ENCODE measurements at regions not wholly inside any gene's neighbourhood (a gene's known extent, or its start where the extent isn't known, plus 50 kb on each side); places are given as distances from the start of the nearest gene placed in this dataset.

DNA sequence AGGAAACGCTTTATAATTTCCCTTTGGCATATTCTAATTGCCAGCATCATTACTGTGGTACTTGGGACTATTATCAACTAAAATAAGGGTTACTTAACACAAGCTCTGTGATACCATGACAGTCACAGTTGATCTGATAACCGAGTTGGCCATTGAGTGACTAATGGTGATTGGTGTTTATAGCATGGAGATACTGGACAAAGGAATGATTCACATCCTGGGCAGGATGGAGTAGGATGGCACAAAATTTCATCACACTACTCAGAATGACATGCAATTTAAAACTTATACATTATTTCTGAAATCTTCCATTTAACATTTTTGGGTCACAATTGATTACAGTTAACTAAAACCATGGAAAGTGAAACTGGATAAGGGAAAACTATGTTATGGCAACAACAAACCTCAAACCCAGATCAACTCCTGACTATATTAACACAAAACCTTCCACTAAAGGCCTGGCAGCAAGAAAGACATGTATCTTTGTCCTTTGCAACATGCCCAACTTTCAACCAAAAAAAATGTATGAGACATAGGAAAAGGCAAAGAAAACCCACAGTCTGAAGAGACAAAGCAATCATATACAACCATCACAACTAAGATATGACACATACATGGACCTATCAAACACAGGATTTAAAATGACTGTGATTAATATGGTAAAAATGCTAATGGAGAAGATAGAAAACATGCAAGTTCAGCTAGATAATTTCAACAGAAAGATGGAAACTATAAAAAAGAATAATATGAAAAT lies 208.5 kb upstream of the NRP1 start:
- DNase-seq (ENCODE audit: low spot score) = no peak

DNA sequence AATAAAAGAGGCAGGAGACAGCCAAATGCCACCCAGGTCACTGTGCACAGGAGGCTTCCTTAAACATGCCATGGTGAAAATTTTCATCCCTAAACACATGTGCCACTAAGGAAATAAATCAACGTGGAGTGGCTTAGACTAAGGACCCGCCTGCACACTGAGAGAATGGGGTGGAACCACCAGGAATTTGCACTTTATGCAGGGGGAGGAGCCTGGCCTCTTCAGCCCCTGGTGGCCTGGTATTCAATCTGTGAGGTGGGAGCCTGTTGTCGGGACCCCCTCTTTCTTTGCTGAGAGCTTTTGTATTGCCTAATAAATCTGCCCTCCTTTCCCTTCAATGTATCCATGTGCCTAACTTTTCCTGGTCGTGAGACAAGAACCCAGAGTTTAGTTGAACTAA lies 204.6 kb upstream of the NRP1 start:
- DNase-seq (ENCODE audit: low spot score) = no peak

DNA sequence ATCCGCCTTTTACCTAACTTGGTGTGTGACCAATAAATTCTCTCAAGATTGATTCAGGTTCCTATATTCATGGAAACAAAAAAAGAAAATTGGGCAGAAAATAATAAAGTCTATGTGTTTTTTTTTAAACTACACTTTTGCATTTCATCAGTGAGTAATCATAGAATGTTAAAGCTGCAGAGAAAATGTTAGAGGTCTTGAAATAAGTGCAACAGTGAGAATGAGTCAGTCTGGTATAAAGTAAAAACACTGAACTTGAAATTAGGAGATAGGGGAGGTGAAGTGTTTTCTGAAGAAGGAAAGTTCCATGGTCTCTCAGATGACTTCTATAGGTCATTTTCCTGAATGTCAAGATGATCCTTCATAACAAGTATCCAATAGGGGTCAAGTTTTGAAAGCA lies 202.6 kb upstream of the NRP1 start:
- DNase-seq (ENCODE audit: low spot score) = no peak

DNA sequence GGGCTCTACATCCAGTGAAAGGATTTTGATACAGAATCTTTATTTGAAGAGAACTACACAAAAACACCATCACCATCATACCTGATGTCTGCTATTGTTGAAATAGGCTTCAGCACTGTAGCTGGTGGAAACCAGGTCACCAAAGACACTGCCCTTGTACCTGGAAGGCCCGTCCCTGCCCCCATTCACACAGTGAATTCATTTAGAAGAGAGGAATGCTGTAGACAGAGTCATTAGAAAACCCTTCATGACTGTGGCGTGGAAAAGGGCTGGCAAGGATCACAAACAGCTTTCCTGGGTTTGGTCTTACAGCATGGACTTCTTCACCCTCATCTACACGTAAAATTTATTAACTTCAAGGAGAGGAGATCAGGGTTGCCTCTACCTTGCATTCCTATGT lies 202.0 kb upstream of the NRP1 start:
- DNase-seq (ENCODE audit: low spot score) = no peak

DNA sequence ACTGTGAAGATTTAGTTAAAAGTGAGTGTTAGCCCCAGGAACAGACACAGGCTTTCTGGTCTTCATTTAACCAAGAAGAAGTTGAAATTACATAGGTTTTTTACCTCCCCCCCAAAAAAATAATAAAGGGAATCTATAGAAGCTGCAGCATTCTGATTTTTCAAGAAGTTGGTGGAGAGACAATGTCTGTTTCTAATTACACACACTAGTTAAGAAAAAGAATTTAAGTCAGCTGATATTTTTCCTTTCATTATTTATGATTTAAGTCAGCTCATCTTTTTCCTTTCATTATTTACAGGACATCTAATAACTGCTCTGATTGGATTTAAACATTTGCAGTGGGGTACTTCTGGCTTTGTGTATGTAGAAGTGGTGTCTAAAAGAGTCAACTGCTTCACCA lies 201.4 kb upstream of the NRP1 start:
- no peak for DNase-seq (ENCODE audit: low spot score)

DNA sequence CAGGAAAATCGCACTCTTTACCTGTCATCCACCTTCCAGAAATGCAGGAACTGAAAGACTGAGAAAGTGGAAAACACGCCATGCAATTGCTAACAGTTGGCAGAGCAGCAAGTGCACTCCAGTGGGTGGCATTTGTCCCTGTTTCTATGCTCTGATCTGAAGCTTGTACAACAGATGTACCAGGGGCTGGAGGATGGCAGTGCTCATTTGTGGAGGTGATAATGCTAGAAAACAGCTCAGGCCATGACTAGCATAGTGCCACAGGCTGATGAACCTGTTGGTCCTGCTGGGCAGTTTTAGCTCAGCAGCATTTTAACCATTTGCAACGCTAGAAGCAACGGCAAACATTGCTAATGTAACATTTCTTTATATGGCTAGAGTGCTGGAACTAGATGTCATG lies 199.9 kb upstream of the NRP1 start:
- no peak for DNase-seq (ENCODE audit: low spot score)

DNA sequence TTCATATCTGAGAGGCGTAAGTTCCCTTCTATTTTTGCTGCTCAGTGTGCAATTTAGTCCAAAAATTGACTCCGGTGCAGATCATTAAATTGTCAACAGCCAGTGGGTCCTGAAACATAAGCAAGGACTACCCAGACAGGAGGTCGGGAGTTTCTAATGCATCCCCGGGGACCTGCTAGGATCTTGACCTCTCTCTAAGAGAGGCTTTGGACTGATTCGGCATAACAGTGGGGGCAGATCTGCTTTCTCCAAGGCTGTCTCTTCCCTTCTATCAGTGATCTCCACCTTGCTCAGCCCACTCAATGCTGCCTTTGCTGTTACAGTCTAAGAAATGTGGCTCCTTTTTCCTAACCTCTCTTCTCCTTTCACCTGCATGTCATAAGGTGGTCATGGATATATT lies 199.1 kb upstream of the NRP1 start:
- no peak for DNase-seq (ENCODE audit: low spot score)

DNA sequence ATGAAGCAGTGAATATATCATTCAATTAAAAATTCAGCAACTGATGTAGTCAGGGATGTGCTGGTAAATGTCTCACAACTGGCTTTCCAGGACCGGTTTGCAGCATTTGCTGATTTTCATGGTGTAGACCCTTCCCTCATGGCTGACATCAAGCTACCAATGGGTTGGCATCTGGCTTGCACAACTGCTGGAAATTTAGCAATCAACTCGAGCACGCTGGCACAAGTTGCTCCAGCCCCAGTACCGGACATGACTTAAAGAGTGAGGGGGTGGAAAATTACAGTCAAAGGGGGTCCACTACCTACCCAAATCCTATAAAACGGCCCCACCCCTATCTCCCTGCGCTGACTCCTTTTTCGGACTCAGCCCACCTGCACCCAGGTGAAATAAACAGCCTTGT lies 198.4 kb upstream of the NRP1 start:
- DNase-seq (ENCODE audit: low spot score) = no peak

DNA sequence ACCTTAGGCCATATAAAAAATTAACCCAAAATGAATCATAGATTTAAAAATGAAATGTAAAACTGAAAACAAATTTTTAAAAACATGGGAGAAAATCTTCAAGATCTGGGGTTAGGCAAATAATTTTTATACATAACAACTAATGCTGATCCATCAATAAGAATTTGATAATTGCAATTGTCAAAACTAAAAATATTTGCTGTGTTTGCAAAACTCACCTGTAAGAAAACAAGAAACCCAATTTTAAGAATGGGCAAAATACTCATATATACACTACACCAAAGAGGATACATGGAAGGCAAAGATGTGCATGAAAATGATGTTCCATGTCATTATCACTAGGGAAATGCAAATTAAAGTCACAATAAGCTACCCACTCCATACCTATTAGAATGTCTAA lies 194.8 kb upstream of the NRP1 start:
- no peak for DNase-seq (ENCODE audit: low spot score)

DNA sequence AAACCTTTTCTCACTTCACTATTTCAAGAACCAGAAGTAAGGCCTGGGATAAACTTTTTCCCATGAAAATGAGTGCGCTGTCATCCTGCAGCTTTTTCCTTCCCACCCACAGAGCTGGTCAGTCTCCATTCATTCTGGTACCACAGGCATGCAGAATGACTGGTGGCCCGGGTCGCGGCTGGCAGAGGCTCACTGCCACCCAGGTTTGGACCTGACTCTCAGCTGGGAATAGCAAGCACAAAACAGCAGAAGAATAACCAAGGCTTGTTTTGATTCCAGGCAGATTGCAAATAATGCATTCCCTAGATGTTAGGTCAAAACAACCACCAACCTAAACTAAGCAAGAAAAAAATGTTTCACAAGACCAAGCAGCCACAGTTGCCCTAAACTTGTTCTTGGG lies 190.5 kb upstream of the NRP1 start:
- DNase-seq (ENCODE audit: low spot score) = no peak

DNA sequence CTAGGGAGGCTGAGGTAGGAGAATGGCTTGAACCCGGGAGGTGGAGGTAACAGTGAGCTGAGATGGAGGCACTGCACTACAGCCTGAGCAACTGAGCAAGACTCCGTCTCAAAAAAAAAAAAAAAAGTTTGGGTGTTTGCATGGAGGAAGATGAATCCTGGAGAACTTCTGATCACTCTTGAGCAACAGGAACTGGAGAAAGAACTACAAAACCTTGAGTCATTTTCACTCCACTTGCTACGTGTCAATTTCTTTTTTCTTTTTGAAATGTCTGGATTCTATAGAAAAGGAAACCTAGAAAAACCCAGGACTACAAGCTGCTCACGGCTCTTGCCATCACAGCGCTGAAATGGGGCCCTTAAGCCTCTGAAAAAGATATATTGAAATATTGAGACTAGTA lies 189.6 kb upstream of the NRP1 start:
- DNase-seq (ENCODE audit: low spot score) = no peak

DNA sequence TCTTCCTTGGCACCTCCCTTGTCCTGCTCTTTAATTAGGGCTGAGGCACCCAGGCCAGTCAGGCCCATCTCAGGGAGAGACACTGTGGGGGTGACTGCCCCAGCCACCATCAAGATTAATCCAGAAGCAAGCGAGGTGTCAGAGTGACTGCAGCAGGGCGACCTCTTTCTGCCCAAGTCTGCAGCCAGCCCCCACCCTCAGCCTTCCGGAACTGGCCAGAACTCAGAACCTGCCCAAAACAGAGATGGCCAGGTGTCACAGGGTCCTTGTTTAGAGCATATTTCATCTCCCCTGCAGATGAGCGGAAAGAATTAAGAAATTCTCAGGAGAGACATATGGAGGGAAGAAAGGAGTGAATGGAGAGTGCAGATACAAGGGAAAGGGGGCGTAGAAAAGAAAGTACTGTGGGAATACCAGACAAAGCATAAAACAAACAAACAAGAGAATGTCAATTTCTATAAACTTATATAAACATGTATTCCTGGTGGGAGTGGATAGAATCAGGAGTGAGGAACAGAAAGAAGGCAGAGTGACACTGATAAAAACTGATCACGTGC lies 188.8 kb upstream of the NRP1 start:
- DNase-seq (ENCODE audit: low spot score) = no peak

DNA sequence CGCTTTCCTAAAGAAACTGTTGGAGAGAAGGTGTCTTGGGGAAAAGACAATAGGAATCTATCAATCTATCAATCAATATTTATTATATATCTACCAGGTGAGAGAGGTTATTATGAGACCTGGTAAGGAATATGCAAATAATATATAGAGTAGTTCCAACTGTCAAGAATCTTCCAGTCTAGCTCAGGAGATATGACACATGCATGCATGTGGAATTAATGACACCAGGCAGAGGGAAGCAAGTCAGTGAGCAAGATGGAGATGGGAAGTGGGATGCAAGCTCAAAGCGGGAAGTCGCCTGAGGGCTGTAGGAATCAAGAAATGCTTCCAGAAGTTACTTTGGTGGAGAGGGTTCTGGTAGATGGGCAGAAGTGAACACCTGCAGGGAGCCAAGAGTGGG lies 187.4 kb upstream of the NRP1 start:
- no peak for DNase-seq (ENCODE audit: low spot score)

DNA sequence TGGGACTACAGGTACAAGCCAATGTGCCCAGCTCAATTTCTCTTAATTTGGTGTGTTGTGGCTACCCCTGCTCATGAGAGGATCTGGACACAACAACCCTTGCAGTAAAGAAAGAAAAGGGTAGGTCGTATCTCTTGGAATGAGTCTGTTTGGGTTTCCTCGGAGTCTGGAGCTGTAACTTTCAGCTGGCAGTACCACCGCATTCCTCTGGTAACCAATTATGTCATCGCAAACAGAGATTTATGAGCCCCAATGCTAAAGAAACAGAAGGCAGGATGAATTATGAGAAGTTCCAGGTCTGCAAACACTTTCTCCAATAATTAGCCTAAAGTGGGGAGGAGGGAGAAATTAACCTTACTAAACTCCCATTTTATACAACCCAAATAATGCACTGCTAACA lies 186.6 kb upstream of the NRP1 start:
- no peak for DNase-seq (ENCODE audit: low spot score)

DNA sequence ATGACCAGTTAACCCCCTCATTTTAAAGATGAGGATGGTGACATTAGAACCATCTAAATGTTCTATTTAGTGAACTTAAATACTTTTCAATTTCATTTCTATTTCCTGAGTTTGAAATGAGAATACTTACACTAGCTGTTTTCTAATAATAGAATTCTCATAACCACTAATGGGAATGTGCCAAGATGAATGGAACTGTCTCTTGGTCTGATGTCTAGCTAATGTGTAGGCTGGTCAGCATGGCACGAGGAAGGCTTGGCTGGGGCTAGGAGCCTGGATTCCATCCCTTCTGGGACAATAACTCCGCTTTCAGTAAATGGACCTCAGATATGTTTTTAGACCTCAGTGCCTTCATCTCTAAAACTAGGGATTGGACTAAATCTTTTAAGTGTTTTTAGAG lies 185.8 kb upstream of the NRP1 start:
- no peak for DNase-seq (ENCODE audit: low spot score)

DNA sequence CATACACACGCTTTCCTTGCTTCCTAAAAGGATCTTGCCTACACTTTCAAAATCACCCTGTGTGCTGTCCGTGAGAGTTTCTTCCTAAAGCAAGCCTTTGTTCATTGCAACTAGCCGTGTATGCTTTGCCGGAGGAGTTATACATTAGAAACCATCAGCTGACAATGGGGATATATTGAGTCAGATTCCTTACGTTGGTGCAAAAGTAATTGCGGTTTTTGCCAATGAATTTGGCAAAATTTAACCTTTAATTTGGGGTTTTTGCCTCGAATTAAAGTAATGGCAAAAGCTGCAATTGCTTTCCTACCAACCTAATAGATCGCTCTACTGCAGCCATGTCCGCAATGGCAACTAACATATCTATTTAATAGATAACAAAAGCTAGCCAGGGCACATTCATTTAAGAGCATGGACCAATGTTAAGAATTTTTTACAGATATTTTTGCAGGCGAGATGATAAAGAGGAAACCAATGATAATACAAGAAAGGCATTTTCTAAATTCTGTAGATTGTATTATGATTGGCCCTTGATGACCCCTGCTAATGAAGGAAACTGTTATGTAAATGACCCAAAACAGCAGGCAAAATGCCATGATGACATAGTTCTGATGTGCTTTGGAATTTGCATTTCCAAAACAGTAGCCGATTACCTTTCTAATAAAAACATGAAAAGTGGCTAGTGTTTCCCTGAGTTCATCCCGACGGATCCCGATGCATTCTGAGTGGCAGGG lies 184.8 kb upstream of the NRP1 start:
- DNase-seq (ENCODE audit: low spot score) = peak; percentile 34

DNA sequence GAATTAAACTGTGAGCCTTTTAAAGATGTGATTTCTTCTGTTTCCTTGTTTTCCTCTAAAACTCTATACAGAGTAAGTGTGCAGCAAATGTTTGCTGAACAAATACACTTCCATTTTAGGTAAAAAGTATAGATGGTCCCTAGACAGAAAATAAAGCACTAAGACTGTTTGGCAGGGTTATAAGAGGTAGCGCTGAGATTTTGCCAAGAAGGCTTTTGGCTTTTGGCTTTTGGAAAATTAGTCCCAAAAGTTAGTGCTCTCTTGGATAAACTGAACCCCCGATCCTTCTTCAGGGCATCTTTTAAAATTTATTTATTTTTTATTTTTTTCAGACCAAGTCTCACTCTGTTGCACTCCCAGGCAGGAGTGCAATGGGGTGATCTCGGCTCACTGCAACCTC lies 175.7 kb upstream of the NRP1 start:
- DNase-seq (ENCODE audit: low spot score) = no peak

DNA sequence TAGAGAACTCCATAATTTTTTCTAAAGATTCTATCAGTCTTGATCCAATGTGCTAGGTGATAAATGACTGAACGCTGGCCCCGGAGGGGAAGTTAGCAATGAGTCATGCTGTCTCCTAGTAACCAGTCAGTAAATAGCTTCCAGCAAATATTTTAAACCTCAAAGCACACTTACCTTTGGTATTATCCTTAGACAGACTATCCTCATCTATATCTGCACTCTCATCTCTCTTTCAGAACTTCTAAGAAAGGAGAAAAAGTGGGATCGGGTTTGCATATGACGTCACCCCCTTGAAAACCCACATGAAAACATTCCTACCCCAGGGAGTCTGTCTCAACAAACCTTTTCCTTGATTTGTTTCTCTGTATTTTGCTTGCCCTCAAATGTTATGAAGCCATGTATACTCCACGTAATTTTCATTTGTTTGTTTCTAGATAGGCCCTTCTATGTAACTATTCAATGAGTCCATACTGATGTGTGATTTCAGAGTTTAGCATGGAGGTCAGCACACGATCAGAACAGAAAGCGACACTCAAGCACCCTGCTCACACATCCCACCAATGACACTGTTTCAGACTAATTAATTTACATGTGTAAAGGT lies 174.9 kb upstream of the NRP1 start:
- no peak for DNase-seq (ENCODE audit: low spot score)

DNA sequence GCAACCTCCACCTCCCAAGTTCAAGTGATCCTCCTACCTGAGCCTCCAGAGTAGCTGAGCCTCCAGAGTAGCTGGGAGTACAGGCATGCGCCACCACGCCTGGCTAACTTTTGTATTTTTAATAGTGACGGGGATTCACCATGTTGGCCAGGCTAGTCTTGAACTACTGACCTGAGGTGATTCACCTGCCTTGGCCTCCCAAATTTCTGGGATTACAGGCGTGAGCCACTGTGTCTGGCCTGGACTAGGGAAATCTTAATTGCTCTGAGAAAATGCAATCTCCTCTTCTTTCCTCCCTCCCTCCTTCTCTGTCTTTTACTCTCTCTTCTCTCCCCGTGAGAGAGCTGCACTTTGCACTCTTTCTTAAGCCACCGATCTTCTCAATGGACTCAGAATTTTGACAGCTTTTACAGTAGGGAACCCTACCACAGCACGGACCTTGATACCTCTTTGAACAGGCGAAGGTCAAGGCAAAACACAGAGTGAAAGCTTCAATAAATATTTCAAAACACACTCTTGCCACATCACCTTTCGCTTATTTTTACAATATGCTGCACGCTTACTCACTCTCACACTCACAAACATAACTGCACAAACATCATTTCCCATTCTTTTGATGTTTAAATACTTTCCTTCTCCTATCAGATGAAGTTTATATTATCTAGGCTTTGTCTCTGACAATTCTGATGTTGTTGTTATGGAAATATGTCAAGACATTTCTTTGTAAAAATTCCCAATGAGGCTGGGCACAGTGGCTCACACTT lies 173.4 kb upstream of the NRP1 start:
- no peak for DNase-seq (ENCODE audit: low spot score)

DNA sequence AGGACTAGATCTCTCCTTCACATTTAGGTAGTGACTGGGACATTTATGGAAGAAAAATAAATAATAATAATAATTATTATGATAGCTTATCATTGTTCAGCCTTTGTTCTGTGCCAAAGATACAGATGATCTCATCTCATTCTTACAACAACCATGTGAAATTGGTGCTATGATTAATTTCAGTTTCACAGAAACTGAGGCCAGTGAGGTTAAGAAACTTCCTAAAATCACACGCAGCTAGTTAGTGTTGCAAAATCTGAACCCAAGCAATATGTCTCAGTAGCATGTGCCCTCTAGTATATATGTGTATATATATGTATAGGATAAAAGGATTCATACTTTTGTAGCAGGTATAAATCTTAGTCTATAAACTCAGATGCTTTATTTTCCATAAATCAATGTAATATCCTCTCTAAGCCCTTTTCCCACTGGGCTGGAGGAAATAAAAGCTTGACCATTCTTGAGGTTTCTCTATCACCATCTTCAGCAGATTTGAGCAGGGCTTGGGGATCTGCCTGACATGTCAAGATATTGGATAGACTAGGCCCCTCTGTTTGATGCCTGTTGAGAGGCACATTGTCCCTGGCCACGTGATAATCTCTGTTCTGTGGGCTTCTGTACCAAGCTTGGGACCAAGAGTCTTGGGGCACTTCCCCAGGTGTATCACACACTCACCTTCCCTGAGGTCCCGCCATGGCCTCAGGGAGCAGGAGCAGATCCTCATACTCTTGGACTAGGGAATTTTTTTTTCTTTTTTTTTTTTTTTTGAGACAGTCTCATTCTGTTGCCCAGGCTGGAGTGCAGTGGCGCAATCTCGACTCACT lies 172.6 kb upstream of the NRP1 start:
- no peak for DNase-seq (ENCODE audit: low spot score)

DNA sequence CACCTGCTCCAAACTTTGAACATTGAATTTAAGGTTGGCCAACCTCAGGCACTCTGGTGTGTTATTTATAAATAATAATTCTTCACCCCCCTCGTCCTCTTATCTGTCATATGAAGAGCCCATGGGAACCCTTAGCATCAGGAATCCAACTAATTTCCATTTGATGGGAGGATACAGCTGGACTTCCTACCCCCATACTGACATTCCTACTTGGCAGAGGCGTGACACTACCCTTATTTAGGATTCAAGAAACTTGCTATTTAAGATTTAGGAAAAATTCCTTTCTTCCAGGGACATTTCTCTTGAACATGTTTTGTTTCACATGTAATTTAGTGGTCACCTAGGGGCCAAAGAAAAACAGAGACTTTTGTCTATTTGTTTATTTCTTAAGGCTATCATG lies 171.9 kb upstream of the NRP1 start:
- no peak for DNase-seq (ENCODE audit: low spot score)

DNA sequence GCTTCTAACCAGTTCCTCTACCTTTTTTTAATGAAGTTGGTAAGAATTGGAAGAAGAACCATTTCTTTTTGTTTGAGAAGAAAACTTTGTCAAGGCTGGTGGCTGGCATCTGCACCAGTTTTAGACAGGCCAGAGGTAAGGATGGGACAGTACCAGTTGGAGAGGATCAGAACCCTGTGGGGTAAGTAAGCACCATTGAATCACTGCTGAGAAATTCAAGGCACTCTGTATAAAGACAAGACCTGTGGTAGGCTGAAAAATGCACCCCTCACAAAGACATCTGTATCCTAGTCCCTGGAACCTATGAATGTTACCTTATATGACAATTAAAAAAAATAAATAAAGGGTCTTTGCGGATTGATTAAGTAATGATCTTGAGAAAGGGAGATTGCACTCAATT lies 166.7 kb upstream of the NRP1 start:
- DNase-seq (ENCODE audit: low spot score) = no peak
